Effector memory CD8-positive, alpha-beta T cell (primary cell): ENCODE measurements at regions not wholly inside any gene's neighbourhood (a gene's known extent, or its start where the extent isn't known, plus 50 kb on each side); places are given as distances from the start of the nearest gene placed in this dataset.

ENCODE experiments used
- ATAC-seq: fragments of 150-1000 bp; cut with Tn5 transposase; replicated peaks from 2 replicates; pipeline ENCODE4 v1.10.0; 2021; ENCODE audit warnings: mild to moderate bottlenecking, moderate library complexity
- DNase-seq, 3 experiments: peaks; one replicate each; pipeline ENCODE4 v3.0.0; 2021
- H3K27ac Mint-ChIP-seq, 2 donors: one replicate each; pipeline ENCODE4 v1.8.0; 2022; ENCODE audit warnings: mild to moderate bottlenecking in 2 of 2, mixed read lengths in 2 of 2, moderate library complexity in 2 of 2
- H3K27me3 Mint-ChIP-seq, 2 donors: one replicate each; pipeline ENCODE4 v1.8.0; 2022; ENCODE audit warnings: mixed read lengths in 2 of 2
- H3K36me3 Mint-ChIP-seq: one replicate; pipeline ENCODE4 v1.8.0; 2022; ENCODE audit warnings: mild to moderate bottlenecking, moderate library complexity, mixed read lengths; ENCODE audit not compliant: insufficient read depth
- H3K4me1 Mint-ChIP-seq, 2 donors: one replicate each; pipeline ENCODE4 v1.8.0; 2022; ENCODE audit warnings: low read depth in 2 of 2, mixed read lengths in 2 of 2
- H3K4me3 Mint-ChIP-seq, 2 donors: one replicate each; pipeline ENCODE4 v1.8.0; 2022; ENCODE audit warnings: mild to moderate bottlenecking in 2 of 2, mixed read lengths in 2 of 2, moderate library complexity in 2 of 2
- H3K9me3 Mint-ChIP-seq, 2 donors: one replicate each; pipeline ENCODE4 v1.8.0; 2022; ENCODE audit warnings: mixed read lengths in 2 of 2

- Mint-ChIP-seq H3K36me3 (no peaks in the 10 kb centered on the region), H3K27me3 (peaks cover 53 to 70% of the 10 kb centered on the region in 2 donors), H3K4me3 (no peak overlapping the region), H3K27ac (no peak overlapping the region), H3K4me1 (no peaks in the 10 kb centered on the region), H3K9me3 (no peaks in the 10 kb centered on the region)
- DNase-seq = no peak
- no peak for ATAC-seq
Measured at GRCh38 chr2:236976266-236977062, 109.2 kb upstream of the COPS8 start.

DNA sequence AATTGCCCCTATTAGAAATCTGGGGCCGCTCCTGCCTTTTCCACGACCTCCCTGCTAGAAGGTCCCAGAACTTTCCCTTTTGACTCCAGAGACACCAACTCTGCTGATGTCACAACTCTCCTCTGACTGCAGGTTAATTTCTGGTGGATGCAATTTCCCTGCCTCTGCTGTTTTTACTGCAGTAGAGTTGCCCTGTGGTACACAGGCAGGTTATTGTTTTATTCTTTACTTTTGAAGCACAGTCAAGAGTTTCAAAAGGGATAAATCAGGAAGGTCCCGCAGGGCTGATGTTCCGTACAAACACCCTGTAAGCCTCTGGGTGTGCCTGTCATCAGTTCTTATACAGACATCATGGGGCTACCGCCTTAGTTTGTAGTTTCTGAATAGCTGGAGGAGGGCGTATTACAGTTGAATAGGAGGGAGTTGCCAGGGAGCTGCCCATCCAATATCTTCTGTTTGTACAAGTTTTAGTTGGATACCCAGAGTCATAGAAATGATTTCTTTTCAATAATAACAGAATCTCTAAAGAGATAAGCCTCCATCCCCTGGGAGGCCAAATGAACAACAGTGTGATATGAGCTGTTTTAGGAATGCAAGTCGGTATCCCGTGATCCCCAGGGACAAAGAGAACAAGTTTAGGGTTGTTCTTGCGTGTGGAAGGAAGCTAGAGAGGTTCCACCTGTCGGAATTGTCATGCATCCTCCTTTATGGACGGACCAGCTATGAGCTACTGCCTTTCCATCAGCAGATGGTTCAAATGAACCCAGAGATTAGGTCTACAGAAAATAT, 108.4 kb upstream of the COPS8 start:
- Mint-ChIP-seq H3K4me3 (no peak overlapping the region), H3K36me3 (no peaks in the 10 kb centered on the region), H3K27ac (no peak overlapping the region), H3K9me3 (peaks cover 0 to 3% of the 10 kb centered on the region in 2 donors), H3K4me1 (no peaks in the 10 kb centered on the region), H3K27me3 (peaks cover 60 to 78% of the 10 kb centered on the region in 2 donors)
- ATAC-seq = no peak
- no peak for DNase-seq

DNA sequence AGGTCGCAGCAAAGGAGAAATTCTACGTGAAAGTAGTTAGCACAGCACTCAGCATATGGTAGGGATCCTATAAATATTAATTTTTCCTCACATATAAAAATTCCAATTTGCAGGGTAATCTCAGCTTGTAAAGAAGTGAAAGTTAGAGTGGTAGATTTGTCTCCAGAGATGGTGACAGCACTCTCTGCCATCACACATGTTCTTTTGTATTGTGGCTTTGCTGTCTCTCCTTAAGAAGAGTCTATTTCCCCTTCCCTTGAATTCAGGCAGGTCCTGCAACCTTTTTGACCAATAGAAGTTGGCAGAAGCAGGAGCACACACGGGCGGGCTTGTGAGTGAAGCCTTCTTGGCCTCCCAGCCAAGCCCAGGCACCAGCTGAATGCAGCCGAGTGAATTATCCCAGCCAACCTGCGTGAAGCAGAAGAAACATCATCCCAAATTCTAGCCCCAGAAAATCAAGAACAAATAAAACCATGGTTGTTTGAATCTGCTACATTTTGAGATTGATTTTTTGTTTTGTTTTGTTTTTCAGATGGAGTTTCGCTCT, 107.8 kb upstream of the COPS8 start:
- ATAC-seq = no peak
- peaks cover 60 to 76% of the 10 kb centered on the region in 2 donors for H3K27me3 Mint-ChIP-seq

GRCh38 chr2:236979664-236980063, 106.0 kb upstream of the COPS8 start:
- DNase-seq = no peak
- peaks cover 0 to 3% of the 10 kb centered on the region in 2 donors for H3K9me3 Mint-ChIP-seq
- H3K36me3 Mint-ChIP-seq = no peaks in the 10 kb centered on the region
- ATAC-seq = no peak
- no peak overlapping the region for H3K27ac Mint-ChIP-seq
- peaks cover 58 to 73% of the 10 kb centered on the region in 2 donors for H3K27me3 Mint-ChIP-seq
- no peak overlapping the region for H3K4me3 Mint-ChIP-seq
- H3K4me1 Mint-ChIP-seq = no peaks in the 10 kb centered on the region

More for the DNA sequence above, 107.8 kb upstream of the COPS8 start:
- Mint-ChIP-seq H3K4me1 (no peaks in the 10 kb centered on the region), H3K9me3 (peaks cover 0 to 3% of the 10 kb centered on the region in 2 donors), H3K36me3 (no peaks in the 10 kb centered on the region), H3K4me3 (no peak overlapping the region), H3K27ac (no peak overlapping the region)
- no peak for DNase-seq

DNA sequence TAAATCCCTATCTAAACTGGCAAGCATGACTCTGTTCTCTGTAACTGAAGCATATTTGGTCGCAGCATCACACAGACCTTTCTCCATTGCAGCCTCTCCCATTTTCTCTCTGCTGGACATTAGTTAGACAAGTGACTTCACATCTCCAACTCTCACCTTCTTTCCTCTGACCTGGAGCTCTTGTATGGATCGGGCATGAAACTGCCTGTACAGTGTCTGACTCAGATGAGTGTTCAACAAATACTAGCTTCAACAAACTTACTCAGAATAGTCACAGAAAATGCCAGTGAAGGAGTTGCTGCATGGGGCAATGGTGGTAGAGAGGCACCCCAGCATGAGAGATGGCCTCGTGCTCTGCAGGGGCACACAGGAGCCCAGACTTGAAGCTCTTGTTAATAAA, 104.7 kb upstream of the COPS8 start:
- no peak for ATAC-seq
- H3K4me1 Mint-ChIP-seq = no peaks in the 10 kb centered on the region
- H3K4me3 Mint-ChIP-seq = no peak overlapping the region
- no peak for DNase-seq
- peaks cover 45 to 67% of the 10 kb centered on the region in 2 donors for H3K27me3 Mint-ChIP-seq
- no peaks in the 10 kb centered on the region for H3K36me3 Mint-ChIP-seq
- H3K27ac Mint-ChIP-seq = no peak overlapping the region
- peaks cover 0 to 3% of the 10 kb centered on the region in 2 donors for H3K9me3 Mint-ChIP-seq

- DNase-seq = no peak
- Mint-ChIP-seq H3K27me3 (peaks cover 36 to 64% of the 10 kb centered on the region in 2 donors), H3K9me3 (peaks cover 0 to 3% of the 10 kb centered on the region in 2 donors), H3K4me1 (no peaks in the 10 kb centered on the region), H3K4me3 (no peak overlapping the region), H3K27ac (peak overlapping the region in 1 of 2 donors; percentile 24), H3K36me3 (no peaks in the 10 kb centered on the region)
- no peak for ATAC-seq
Measured at GRCh38 chr2:236981701-236982485, 103.8 kb upstream of the COPS8 start.

DNA sequence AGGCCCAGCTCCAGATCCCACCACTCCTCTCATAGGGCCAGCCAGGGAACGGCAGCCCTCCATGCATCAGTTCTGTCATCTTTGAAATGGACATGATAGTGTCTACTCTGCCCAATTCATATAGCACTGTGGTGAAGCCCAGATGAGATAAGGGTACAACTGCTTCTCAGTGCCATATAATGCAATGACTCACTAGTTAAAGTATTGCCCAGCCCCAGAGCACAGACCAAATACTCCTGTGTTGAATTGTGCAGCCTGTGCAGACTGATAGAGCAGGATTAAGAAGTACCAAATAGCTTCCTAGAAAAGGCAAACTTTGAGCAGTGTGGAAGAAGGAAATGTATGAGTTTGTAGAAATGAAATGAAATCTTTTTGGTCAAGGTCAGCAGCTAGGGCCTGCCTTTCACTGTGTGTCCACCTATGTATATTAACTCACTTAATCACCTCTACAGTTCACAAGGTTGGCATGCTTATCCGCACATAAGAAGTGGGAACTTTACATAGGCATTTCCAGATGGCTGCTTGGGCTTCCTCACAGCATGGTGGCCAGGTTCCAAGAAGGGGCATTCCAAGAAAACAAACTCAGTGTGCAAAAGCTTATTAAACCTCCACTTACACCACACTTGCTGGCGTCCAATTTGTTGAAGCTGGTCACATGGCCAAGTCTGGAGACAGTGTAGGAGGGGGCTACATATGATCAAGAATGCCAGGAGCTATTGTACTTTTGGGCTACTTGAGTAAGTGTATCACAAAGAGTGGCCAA, 102.8 kb upstream of the COPS8 start:
- Mint-ChIP-seq H3K4me3 (no peak overlapping the region), H3K27me3 (peaks cover 35 to 63% of the 10 kb centered on the region in 2 donors), H3K27ac (no peak overlapping the region), H3K9me3 (peaks cover 0 to 3% of the 10 kb centered on the region in 2 donors), H3K36me3 (no peaks in the 10 kb centered on the region), H3K4me1 (no peaks in the 10 kb centered on the region)
- no peak for DNase-seq
- no peak for ATAC-seq

GRCh38 chr2:236984046-236984445, 101.6 kb upstream of the COPS8 start:
- H3K4me1 Mint-ChIP-seq = no peaks in the 10 kb centered on the region
- H3K27me3 Mint-ChIP-seq = peaks cover 41 to 73% of the 10 kb centered on the region in 2 donors
- DNase-seq (no peak), ATAC-seq (no peak)
- H3K36me3 Mint-ChIP-seq = no peaks in the 10 kb centered on the region
- peaks cover 0 to 3% of the 10 kb centered on the region in 2 donors for H3K9me3 Mint-ChIP-seq
- no peak overlapping the region for H3K27ac Mint-ChIP-seq
- no peak overlapping the region for H3K4me3 Mint-ChIP-seq

GRCh38 chr2:236985761-236986339, 99.8 kb upstream of the COPS8 start:
- DNase-seq (no peak), ATAC-seq (no peak)
- H3K4me3 Mint-ChIP-seq = no peak overlapping the region
- no peaks in the 10 kb centered on the region for H3K36me3 Mint-ChIP-seq
- H3K9me3 Mint-ChIP-seq = peaks cover 0 to 3% of the 10 kb centered on the region in 2 donors
- H3K27me3 Mint-ChIP-seq = peaks cover 31 to 60% of the 10 kb centered on the region in 2 donors
- no peaks in the 10 kb centered on the region for H3K4me1 Mint-ChIP-seq
- H3K27ac Mint-ChIP-seq = no peak overlapping the region

GRCh38 chr2:236986524-236987330, 99.0 kb upstream of the COPS8 start:
- H3K4me3 Mint-ChIP-seq = no peak overlapping the region
- ATAC-seq = no peak
- H3K9me3 Mint-ChIP-seq = peaks cover 0 to 2% of the 10 kb centered on the region in 2 donors
- peaks cover 38 to 60% of the 10 kb centered on the region in 2 donors for H3K27me3 Mint-ChIP-seq
- no peak for DNase-seq
- no peak overlapping the region for H3K27ac Mint-ChIP-seq
- no peaks in the 10 kb centered on the region for H3K4me1 Mint-ChIP-seq
- H3K36me3 Mint-ChIP-seq = no peaks in the 10 kb centered on the region

GRCh38 chr2:236988216-236988615, 97.5 kb upstream of the COPS8 start:
- Mint-ChIP-seq H3K27me3 (peaks cover 40 to 63% of the 10 kb centered on the region in 2 donors), H3K4me1 (no peaks in the 10 kb centered on the region), H3K36me3 (no peaks in the 10 kb centered on the region), H3K27ac (no peak overlapping the region), H3K4me3 (no peak overlapping the region), H3K9me3 (no peaks in the 10 kb centered on the region)
- ATAC-seq = no peak
- no peak for DNase-seq
